GM23248 (cell line): ENCODE measurements at regions not wholly inside any gene's neighbourhood (a gene's known extent, or its start where the extent isn't known, plus 50 kb on each side); places are given as distances from the start of the nearest gene placed in this dataset.

Experiments
- EZH2 ChIP-seq: fragments of 200-600 bp; sonication (generic); IDR thresholded peaks from 2 replicates; pipeline ENCODE4 v1.6.1; 2018; ENCODE audit warnings: antibody characterized with exemption, mild to moderate bottlenecking; ENCODE audit not compliant: insufficient read depth, poor library complexity, severe bottlenecking
- EZH2phosphoT487 ChIP-seq: fragments of 200-600 bp; sonication (generic); IDR thresholded peaks from 2 replicates; pipeline ENCODE4 v1.6.1; 2018; ENCODE audit warnings: antibody characterized with exemption, moderate library complexity, mild to moderate bottlenecking, low read depth; ENCODE audit not compliant: insufficient read depth

- TF ChIP-seq EZH2: no peak
- no peak for TF ChIP-seq EZH2phosphoT487
Measured at GRCh38 chr6:44034931-44035345, 92.3 kb downstream of the MRPL14 start.
